MM.1S (cell line): ENCODE measurements at regions not wholly inside any gene's neighbourhood (a gene's known extent, or its start where the extent isn't known, plus 50 kb on each side); places are given as distances from the start of the nearest gene placed in this dataset.

ENCODE experiments used
- DNase-seq: peaks from one replicate; pipeline ENCODE4 v3.0.0-alpha.2; 2015
- H2AFZ ChIP-seq: fragments of 300-600 bp; sonication (generic); 2 replicates; pipeline ENCODE4 v1.6.0; 2016; ENCODE audit warnings: antibody characterized with exemption, low read length
- H3F3A ChIP-seq: fragments of 300-600 bp; sonication (generic); 2 replicates; pipeline ENCODE4 v1.6.1; 2016; ENCODE audit warnings: mild to moderate bottlenecking, antibody characterized with exemption, low read length, moderate library complexity, mixed read lengths; ENCODE audit not compliant: insufficient read depth
- H3K27ac ChIP-seq: fragments of 300-600 bp; sonication (generic); 2 replicates; pipeline ENCODE4 v1.5.1; 2016; ENCODE audit warnings: mild to moderate bottlenecking, low read length
- H3K27me3 ChIP-seq: fragments of 300-600 bp; sonication (generic); replicated peaks from 2 replicates; pipeline ENCODE4 v1.6.0; 2016; ENCODE audit warnings: low read length; ENCODE audit not compliant: insufficient read depth
- H3K36me3 ChIP-seq: fragments of 300-600 bp; sonication (generic); replicated peaks from 2 replicates; pipeline ENCODE4 v1.6.1; 2016; ENCODE audit warnings: mild to moderate bottlenecking, low read length, mixed read lengths; ENCODE audit not compliant: insufficient read depth
- H3K4me1 ChIP-seq: fragments of 300-600 bp; sonication (generic); 2 replicates; pipeline ENCODE4 v1.6.1; 2016; ENCODE audit warnings: low read length, mixed read lengths
- H3K4me2 ChIP-seq: fragments of 300-600 bp; sonication (generic); 2 replicates; pipeline ENCODE4 v1.6.0; 2016; ENCODE audit warnings: low read depth, low read length
- H3K4me3 ChIP-seq: fragments of 300-600 bp; sonication (generic); 2 replicates; pipeline ENCODE4 v1.5.1; 2016; ENCODE audit warnings: low read length, mixed read lengths
- H3K79me2 ChIP-seq: fragments of 300-600 bp; sonication (generic); 2 replicates; pipeline ENCODE4 v1.6.1; 2016; ENCODE audit warnings: mixed run types, low read length, mixed read lengths
- H3K9ac ChIP-seq: fragments of 300-600 bp; sonication (generic); 2 replicates; pipeline ENCODE4 v1.6.1; 2016; ENCODE audit warnings: low read length, mixed read lengths
- H3K9me2 ChIP-seq: fragments of 300-600 bp; sonication (generic); replicated peaks from 2 replicates; pipeline ENCODE4 v1.6.1; 2016; ENCODE audit warnings: mild to moderate bottlenecking, low read length, mixed read lengths; ENCODE audit not compliant: insufficient read depth
- H3K9me3 ChIP-seq: fragments of 300-600 bp; sonication (generic); replicated peaks from 2 replicates; pipeline ENCODE4 v1.6.1; 2016; ENCODE audit warnings: mild to moderate bottlenecking, low read length, mixed read lengths; ENCODE audit not compliant: insufficient read depth
- H4K20me1 ChIP-seq: fragments of 300-600 bp; sonication (generic); 2 replicates; pipeline ENCODE4 v1.6.1; 2016; ENCODE audit warnings: mild to moderate bottlenecking, low read length, moderate library complexity, mixed read lengths; ENCODE audit not compliant: insufficient read depth
- EZH2 ChIP-seq: fragments of 300-600 bp; sonication (generic); optimal IDR thresholded peaks from 2 replicates; pipeline ENCODE3; 2017; ENCODE audit warnings: low read depth, mild to moderate bottlenecking, antibody characterized with exemption, low read length, mixed read lengths
- EZH2phosphoT487 ChIP-seq: fragments of 300-600 bp; sonication (generic); IDR thresholded peaks from 2 replicates; pipeline ENCODE4 v1.6.1; 2018; ENCODE audit warnings: antibody characterized with exemption, low read length
- TF ChIP-seq, protein P1 (sequence below): fragments of 300-600 bp; sonication (generic); IDR thresholded peaks from 2 replicates; pipeline ENCODE4 v1.5.1; 2016; ENCODE audit warnings: antibody characterized with exemption, low read length, mixed read lengths

DNA sequence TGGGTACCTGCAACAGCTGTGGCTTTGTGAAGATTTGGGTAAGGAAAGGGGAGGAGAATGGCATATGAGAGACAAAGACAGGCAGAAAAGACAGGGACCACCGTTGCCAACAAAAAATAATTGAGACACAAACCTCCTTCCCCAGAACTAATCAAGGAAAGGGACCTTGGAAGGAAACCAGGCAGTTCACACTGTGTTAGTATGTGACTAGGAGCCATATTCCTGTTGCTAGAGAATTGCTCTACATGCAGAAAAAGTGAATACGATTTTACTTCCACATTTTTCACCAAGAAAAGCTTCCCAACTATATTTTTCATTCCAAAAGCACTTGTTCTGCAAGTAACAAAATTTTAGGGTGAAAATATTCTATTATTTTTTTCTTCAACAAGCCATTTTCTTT, 393.7 kb upstream of the ADAMTS9 start:
- no peaks in the 10 kb centered on the region for H3K4me1 ChIP-seq
- no peak overlapping the region for H3K4me2 ChIP-seq
- TF ChIP-seq, protein P1, sequence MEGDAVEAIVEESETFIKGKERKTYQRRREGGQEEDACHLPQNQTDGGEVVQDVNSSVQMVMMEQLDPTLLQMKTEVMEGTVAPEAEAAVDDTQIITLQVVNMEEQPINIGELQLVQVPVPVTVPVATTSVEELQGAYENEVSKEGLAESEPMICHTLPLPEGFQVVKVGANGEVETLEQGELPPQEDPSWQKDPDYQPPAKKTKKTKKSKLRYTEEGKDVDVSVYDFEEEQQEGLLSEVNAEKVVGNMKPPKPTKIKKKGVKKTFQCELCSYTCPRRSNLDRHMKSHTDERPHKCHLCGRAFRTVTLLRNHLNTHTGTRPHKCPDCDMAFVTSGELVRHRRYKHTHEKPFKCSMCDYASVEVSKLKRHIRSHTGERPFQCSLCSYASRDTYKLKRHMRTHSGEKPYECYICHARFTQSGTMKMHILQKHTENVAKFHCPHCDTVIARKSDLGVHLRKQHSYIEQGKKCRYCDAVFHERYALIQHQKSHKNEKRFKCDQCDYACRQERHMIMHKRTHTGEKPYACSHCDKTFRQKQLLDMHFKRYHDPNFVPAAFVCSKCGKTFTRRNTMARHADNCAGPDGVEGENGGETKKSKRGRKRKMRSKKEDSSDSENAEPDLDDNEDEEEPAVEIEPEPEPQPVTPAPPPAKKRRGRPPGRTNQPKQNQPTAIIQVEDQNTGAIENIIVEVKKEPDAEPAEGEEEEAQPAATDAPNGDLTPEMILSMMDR: no peak
- no peaks in the 10 kb centered on the region for H3K27me3 ChIP-seq
- H3K9me3 ChIP-seq: no peaks in the 10 kb centered on the region
- no peaks in the 10 kb centered on the region for H3F3A ChIP-seq
- H3K9ac ChIP-seq: no peak overlapping the region
- no peak overlapping the region for H2AFZ ChIP-seq
- no peaks in the 10 kb centered on the region for H4K20me1 ChIP-seq
- no peak overlapping the region for H3K27ac ChIP-seq
- H3K9me2 ChIP-seq: no peaks in the 10 kb centered on the region
- H3K79me2 ChIP-seq: no peaks in the 10 kb centered on the region
- H3K36me3 ChIP-seq: no peaks in the 10 kb centered on the region
- DNase-seq: no peak
- no peak overlapping the region for H3K4me3 ChIP-seq

DNA sequence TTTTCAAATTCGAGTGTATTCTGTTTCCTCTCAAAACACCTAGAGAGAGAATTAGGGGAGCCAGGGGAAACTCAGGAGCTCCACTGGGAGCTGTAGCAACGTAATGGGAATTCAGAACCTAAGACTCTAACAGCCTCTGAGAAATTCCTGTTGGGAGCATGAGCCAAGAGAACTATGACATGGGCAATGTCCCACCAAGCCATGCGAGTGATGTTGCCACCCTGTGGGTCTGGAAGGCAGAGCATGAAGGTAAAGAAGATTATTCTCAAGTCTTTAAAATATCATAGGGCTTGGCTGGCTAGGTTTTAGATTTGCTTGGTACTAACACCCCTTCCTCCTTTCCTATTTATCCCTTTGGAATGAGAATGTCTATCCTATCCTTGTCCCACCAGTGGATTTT, 392.6 kb upstream of the ADAMTS9 start:
- Histone ChIP-seq H3K79me2 (no peaks in the 10 kb centered on the region), H4K20me1 (no peaks in the 10 kb centered on the region), H3K27ac (no peak overlapping the region), H3K4me1 (no peaks in the 10 kb centered on the region), H3K36me3 (no peaks in the 10 kb centered on the region), H3K4me3 (no peak overlapping the region), H3K27me3 (no peaks in the 10 kb centered on the region), H3K9me3 (no peaks in the 10 kb centered on the region), H3K9me2 (no peaks in the 10 kb centered on the region), H3K4me2 (no peak overlapping the region), H3K9ac (no peak overlapping the region), H3F3A (no peaks in the 10 kb centered on the region), H2AFZ (no peak overlapping the region)
- TF ChIP-seq, protein P1: no peak
- TF ChIP-seq EZH2phosphoT487: no peak
- no peak for TF ChIP-seq EZH2
- no peak for DNase-seq

DNA sequence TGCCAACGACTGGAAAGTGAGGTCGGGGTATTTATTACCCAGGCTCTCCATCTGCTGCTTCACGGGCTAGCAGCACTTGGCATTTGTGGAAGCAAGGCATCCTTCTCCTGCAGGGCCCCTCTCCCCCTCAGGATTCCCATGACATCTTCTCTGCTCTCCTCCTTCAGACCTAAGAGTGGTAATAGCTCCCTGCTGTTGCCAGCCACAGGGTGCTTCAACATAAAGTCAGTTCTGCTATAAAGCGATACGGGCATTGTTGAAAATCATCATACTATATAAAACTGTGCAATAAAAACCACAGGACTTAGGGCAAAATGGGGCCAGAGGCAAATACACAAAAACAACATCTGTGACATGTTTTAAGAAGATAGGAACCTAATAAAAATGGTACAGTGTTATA, 391.8 kb upstream of the ADAMTS9 start:
- Histone ChIP-seq H3F3A (no peaks in the 10 kb centered on the region), H3K9me2 (no peaks in the 10 kb centered on the region), H3K36me3 (no peaks in the 10 kb centered on the region), H3K4me1 (no peaks in the 10 kb centered on the region), H3K27me3 (no peaks in the 10 kb centered on the region), H3K4me3 (no peak overlapping the region), H3K4me2 (no peak overlapping the region), H3K79me2 (no peaks in the 10 kb centered on the region), H2AFZ (no peak overlapping the region), H4K20me1 (no peaks in the 10 kb centered on the region), H3K9ac (no peak overlapping the region), H3K9me3 (no peaks in the 10 kb centered on the region), H3K27ac (no peak overlapping the region)
- TF ChIP-seq, protein P1: no peak
- no peak for TF ChIP-seq EZH2
- TF ChIP-seq EZH2phosphoT487: no peak
- DNase-seq: no peak

DNA sequence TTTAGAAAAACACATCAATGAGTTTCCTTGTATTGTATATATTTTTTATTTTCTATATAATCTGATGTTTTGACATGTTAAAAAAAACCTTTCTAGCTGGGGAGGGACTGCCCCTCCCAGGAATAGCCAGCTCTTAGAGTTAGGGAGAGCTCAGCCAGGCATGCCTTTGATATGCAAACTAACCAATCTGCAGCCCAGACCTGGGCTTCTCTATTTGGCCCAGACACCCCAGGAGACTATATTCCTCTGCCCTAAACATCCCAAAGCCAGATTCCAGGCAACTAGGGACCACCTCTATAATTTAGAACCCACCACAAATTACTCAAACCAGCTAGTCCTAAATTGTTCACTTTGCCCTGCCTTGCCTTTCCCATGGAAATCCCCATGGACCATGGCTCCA, 390.9 kb upstream of the ADAMTS9 start:
- no peak overlapping the region for H3K27ac ChIP-seq
- no peak overlapping the region for H3K9ac ChIP-seq
- H3K9me3 ChIP-seq: no peaks in the 10 kb centered on the region
- DNase-seq: no peak
- no peaks in the 10 kb centered on the region for H3K27me3 ChIP-seq
- no peaks in the 10 kb centered on the region for H3F3A ChIP-seq
- H3K9me2 ChIP-seq: no peaks in the 10 kb centered on the region
- TF ChIP-seq EZH2: no peak
- TF ChIP-seq, protein P1: no peak
- TF ChIP-seq EZH2phosphoT487: no peak
- no peaks in the 10 kb centered on the region for H3K4me1 ChIP-seq
- no peak overlapping the region for H3K4me3 ChIP-seq
- no peak overlapping the region for H2AFZ ChIP-seq
- no peaks in the 10 kb centered on the region for H4K20me1 ChIP-seq
- H3K79me2 ChIP-seq: no peaks in the 10 kb centered on the region
- H3K36me3 ChIP-seq: no peaks in the 10 kb centered on the region
- H3K4me2 ChIP-seq: no peak overlapping the region
